OCI-LY3 (cell line): ENCODE measurements at regions not wholly inside any gene's neighbourhood (a gene's known extent, or its start where the extent isn't known, plus 50 kb on each side); places are given as distances from the start of the nearest gene placed in this dataset.

Experiments used
- H2AFZ ChIP-seq: fragments of 200-600, 300-600 bp; shearing (Covaris generic); 2 replicates; pipeline ENCODE4 v1.6.0; 2014; ENCODE audit warnings: antibody characterized with exemption, low read depth, low read length
- H3K27ac ChIP-seq: fragments of 200-600, 300-600 bp; sonication (generic); 2 replicates; pipeline ENCODE4 v1.5.1; 2014; ENCODE audit warnings: mild to moderate bottlenecking, low read length, moderate library complexity, mixed read lengths
- H3K27me3 ChIP-seq: fragments of 200-600, 300-600 bp; sonication (generic); 2 replicates; pipeline ENCODE4 v1.6.1; 2014; ENCODE audit warnings: low read depth, low read length, mixed read lengths
- H3K36me3 ChIP-seq: fragments of 200-600, 300-600 bp; sonication (generic); replicated peaks from 2 replicates; pipeline ENCODE3; 2014; ENCODE audit warnings: low read depth, low read length, mixed read lengths
- H3K4me1 ChIP-seq: fragments of 300-600, 200-600 bp; sonication (generic); 2 replicates; pipeline ENCODE4 v1.6.1; 2014; ENCODE audit warnings: low read length, mixed read lengths
- H3K4me2 ChIP-seq: fragments of 200-600, 300-600 bp; sonication (generic); 2 replicates; pipeline ENCODE4 v1.6.1; 2014; ENCODE audit warnings: low read length, mixed read lengths
- H3K4me3 ChIP-seq: fragments of 300-600, 200-600 bp; sonication (generic); 2 replicates; pipeline ENCODE4 v1.5.1; 2014; ENCODE audit warnings: antibody characterized with exemption, mild to moderate bottlenecking, low read length, moderate library complexity
- H3K79me2 ChIP-seq: fragments of 300-600, 200-600 bp; shearing (Covaris generic); 2 replicates; pipeline ENCODE4 v1.6.1; 2014; ENCODE audit warnings: mild to moderate bottlenecking, low read length, mixed read lengths
- H3K9ac ChIP-seq: fragments of 300-600, 200-600 bp; shearing (Covaris generic); 2 replicates; pipeline ENCODE4 v1.6.0; 2014; ENCODE audit warnings: mild to moderate bottlenecking, low read length, moderate library complexity
- H3K9me3 ChIP-seq: fragments of 200-600, 300-600 bp; shearing (Covaris generic); 2 replicates; pipeline ENCODE4 v1.6.1; 2014; ENCODE audit warnings: low read length, mixed read lengths; ENCODE audit not compliant: insufficient read depth
- H4K20me1 ChIP-seq: fragments of 200-600, 300-600 bp; sonication (generic); 2 replicates; pipeline ENCODE4 v1.6.1; 2016; ENCODE audit warnings: low read length, mixed read lengths; ENCODE audit not compliant: insufficient read depth
- EZH2phosphoT487 ChIP-seq: fragments of 200-600 bp; shearing (Covaris generic); IDR thresholded peaks from 2 replicates; pipeline ENCODE4 v1.6.1; 2018; ENCODE audit warnings: antibody characterized with exemption, mixed run types, low read depth
- TF ChIP-seq, protein P1 (sequence below): fragments of 200-600, 300-600 bp; sonication (generic); IDR thresholded peaks from 2 replicates; pipeline ENCODE4 v1.5.1; 2014; ENCODE audit warnings: antibody characterized with exemption, low read length, low read depth

DNA sequence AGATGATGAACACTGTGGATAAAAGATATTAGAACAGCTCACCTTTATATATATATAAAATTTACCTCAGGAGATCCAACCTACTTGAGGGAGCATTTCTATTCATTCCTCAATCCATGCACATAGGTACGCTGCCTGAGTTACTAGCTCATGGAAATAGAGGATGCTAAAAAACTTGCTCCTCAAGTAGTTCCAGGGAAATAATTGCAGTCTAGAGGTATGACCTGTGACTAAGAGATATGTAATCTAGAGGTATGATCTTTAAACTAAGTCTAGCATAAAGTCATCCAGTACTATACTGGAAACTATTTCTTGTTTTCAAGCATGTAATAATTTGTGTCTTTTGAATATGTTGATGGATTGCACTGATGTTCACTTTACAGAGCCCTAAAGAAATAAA is 471.2 kb downstream of the TAF11L14 start:
- Histone ChIP-seq H3K9ac (no peak overlapping the region), H4K20me1 (no peaks in the 10 kb centered on the region), H3K4me3 (no peak overlapping the region), H3K4me2 (no peak overlapping the region), H3K9me3 (no peaks in the 10 kb centered on the region), H3K27ac (no peak overlapping the region), H3K4me1 (no peaks in the 10 kb centered on the region), H2AFZ (no peak overlapping the region), H3K36me3 (no peaks in the 10 kb centered on the region), H3K27me3 (no peaks in the 10 kb centered on the region), H3K79me2 (no peaks in the 10 kb centered on the region)
- TF ChIP-seq, protein P1, sequence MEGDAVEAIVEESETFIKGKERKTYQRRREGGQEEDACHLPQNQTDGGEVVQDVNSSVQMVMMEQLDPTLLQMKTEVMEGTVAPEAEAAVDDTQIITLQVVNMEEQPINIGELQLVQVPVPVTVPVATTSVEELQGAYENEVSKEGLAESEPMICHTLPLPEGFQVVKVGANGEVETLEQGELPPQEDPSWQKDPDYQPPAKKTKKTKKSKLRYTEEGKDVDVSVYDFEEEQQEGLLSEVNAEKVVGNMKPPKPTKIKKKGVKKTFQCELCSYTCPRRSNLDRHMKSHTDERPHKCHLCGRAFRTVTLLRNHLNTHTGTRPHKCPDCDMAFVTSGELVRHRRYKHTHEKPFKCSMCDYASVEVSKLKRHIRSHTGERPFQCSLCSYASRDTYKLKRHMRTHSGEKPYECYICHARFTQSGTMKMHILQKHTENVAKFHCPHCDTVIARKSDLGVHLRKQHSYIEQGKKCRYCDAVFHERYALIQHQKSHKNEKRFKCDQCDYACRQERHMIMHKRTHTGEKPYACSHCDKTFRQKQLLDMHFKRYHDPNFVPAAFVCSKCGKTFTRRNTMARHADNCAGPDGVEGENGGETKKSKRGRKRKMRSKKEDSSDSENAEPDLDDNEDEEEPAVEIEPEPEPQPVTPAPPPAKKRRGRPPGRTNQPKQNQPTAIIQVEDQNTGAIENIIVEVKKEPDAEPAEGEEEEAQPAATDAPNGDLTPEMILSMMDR, result no peak
- no peak for TF ChIP-seq EZH2phosphoT487

DNA sequence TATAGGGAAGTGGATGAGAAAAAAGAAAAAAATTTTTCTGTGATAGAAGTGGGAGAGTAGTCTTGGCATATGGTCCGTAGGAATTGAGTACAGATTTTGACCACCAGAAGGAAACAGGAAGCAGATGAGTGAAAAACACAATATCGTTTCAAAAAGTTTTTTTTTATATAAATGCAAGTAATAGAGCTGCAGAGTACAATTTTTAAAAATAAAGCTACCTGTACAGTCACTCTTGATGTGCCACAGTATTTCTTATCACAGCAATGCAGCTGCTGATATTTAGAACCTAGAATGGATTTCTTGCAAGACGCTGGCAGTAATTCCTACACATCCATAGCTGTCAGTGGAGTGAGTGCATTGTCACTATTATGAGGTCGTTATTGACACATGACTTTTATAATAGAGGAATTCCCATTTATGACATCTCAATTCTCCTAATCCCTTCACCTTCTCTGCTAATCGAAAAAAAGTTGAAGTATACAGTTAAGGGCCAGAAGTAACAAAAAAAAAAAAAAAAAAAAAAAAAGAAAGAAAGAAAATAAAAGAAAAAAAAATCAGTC is 477.7 kb downstream of the TAF11L14 start:
- no peak for TF ChIP-seq EZH2phosphoT487
- TF ChIP-seq, protein P1, result no peak
- H3K27me3 ChIP-seq, result no peaks in the 10 kb centered on the region
- no peaks in the 10 kb centered on the region for H4K20me1 ChIP-seq
- 0 out of 2 replicates have a peak, but pooled peaks cover 4% of the 10 kb centered on the region for H3K4me1 ChIP-seq
- H3K4me3 ChIP-seq, result no peak overlapping the region
- H3K9ac ChIP-seq, result no peak overlapping the region
- H3K9me3 ChIP-seq, result no peaks in the 10 kb centered on the region
- H3K79me2 ChIP-seq, result no peaks in the 10 kb centered on the region
- H3K27ac ChIP-seq, result no peak overlapping the region
- H3K36me3 ChIP-seq, result no peaks in the 10 kb centered on the region
- H2AFZ ChIP-seq, result no peak overlapping the region
- no peak overlapping the region for H3K4me2 ChIP-seq

DNA sequence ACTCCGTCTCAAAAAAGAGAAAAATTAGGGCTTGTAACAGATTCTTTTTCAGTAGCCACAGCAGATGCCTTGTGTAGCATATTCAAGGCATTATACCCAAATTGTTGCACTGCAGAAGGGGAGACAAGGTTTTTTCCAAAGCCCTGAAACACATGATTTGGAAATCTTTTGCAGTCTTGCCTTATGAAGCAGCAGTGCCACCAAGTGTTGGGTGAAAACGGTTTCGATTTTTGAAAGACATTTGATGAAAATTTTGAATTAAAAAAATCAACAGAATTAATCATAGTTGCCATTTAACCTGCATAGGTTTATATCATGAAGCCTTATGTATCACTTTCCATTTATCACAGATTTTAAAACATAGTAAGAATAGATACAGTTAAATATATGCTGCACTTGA is 479.5 kb downstream of the TAF11L14 start:
- Histone ChIP-seq H3K9ac (no peak overlapping the region), H4K20me1 (no peaks in the 10 kb centered on the region), H3K4me1 (0 out of 2 replicates have a peak, but pooled peaks cover 4% of the 10 kb centered on the region), H3K9me3 (no peaks in the 10 kb centered on the region), H3K36me3 (no peaks in the 10 kb centered on the region), H3K79me2 (no peaks in the 10 kb centered on the region), H3K4me3 (no peak overlapping the region), H3K27me3 (no peaks in the 10 kb centered on the region), H2AFZ (no peak overlapping the region), H3K27ac (no peak overlapping the region), H3K4me2 (no peak overlapping the region)
- no peak for TF ChIP-seq EZH2phosphoT487
- TF ChIP-seq, protein P1, result peak; percentile 45

DNA sequence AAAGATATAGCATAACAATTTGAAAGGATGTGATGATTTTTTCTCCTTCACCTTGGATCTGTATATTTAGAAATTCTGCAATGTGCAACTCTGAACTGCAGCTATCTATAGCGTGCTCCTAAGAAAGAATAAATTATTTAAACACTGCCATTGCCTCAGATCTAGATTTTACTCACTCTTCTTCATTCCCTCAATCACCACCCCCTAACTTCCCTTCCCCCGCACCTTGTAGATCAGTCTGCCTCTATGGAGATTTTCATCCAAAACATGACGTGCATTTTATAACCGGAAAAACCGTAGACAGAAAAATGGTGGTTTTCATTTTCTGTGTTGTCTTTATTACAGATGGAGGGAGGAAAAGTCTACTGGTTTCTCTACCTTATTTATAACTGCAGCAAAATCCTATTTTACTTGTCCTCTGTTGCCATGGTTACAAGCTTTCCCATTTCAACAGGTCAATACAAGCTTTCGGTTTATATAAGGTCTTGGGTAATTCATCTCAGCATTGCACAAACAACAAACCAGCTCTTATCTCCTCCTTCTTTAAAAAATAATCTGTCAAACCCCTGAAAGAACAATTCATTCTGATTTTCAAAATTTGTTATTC is 480.0 kb downstream of the TAF11L14 start:
- no peak overlapping the region for H3K27ac ChIP-seq
- H3K9ac ChIP-seq, result no peak overlapping the region
- H3K4me2 ChIP-seq, result no peak overlapping the region
- no peaks in the 10 kb centered on the region for H3K36me3 ChIP-seq
- TF ChIP-seq EZH2phosphoT487, result no peak
- TF ChIP-seq, protein P1, result no peak
- H3K4me3 ChIP-seq, result no peak overlapping the region
- H3K4me1 ChIP-seq, result 0 out of 2 replicates have a peak, but pooled peaks cover 4% of the 10 kb centered on the region
- H2AFZ ChIP-seq, result no peak overlapping the region
- no peaks in the 10 kb centered on the region for H3K27me3 ChIP-seq
- no peaks in the 10 kb centered on the region for H3K9me3 ChIP-seq
- H3K79me2 ChIP-seq, result no peaks in the 10 kb centered on the region
- H4K20me1 ChIP-seq, result no peaks in the 10 kb centered on the region
